SK-N-SH (cell line): ENCODE measurements at regions not wholly inside any gene's neighbourhood (a gene's known extent, or its start where the extent isn't known, plus 50 kb on each side); places are given as distances from the start of the nearest gene placed in this dataset.
"Not testable (repeated sequence)": the region's sequence is repeated elsewhere in the genome, so short reads cannot be mapped to it uniquely, and the experiment has no call there.

Source experiments
- CTCF ChIP-seq: fragments of 200-600 bp; sonication (generic); IDR thresholded peaks from 2 replicates; pipeline ENCODE4 v1.6.1; 2017; ENCODE audit warnings: antibody characterized with exemption, mild to moderate bottlenecking, moderate library complexity
- EP300 ChIP-seq, 2 experiments: IDR thresholded peaks; 2 replicates each; pipeline versions ENCODE4 v1.4.0 to v1.6.1; 2012; ENCODE audit warnings: borderline replicate concordance in 1 of 2, low read depth in 1 of 2, low read length in 1 of 2
- MXI1 ChIP-seq: IDR thresholded peaks from 2 replicates; pipeline ENCODE4 v1.6.1; 2012; ENCODE audit warnings: mild to moderate bottlenecking, low read depth, low read length, improper control_type of control experiment
- RCOR1 ChIP-seq: fragments of 150-350 bp; IDR thresholded peaks from 2 replicates; pipeline ENCODE4 v1.6.1; 2017; ENCODE audit warnings: antibody characterized with exemption, low read length
- TF ChIP-seq, protein P1 (sequence below): IDR thresholded peaks from 2 replicates; pipeline ENCODE4 v1.6.1; 2012; ENCODE audit warnings: mild to moderate bottlenecking, low read depth, low read length, moderate library complexity
- TF ChIP-seq, protein P2 (sequence below): IDR thresholded peaks from 2 replicates; pipeline ENCODE4 v1.4.0; 2012; ENCODE audit warnings: low read depth

DNA sequence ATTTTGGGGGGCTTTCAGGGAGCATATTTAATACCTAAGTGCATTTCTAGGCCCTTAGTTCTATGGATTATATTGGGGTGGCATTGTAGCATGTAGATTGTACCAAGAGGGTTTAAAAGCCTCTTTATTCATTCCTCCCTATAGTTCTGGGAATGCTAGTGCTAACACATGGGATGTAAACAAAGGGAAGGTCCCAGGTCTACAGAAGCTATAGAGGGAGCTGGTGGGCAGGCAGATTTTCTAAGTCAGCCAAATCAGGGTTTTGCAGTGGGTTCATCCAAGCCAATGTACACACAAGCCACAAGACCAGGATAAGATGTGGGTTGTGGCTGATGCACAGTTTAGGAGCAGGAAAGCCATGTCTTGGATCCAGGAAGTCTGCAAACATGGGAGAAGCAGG lies 131.8 kb downstream of the SRGAP2 start:
- TF ChIP-seq MXI1; RCOR1; EP300 (IDR thresholded peaks at IDR 0.05; ENCODE audit: borderline replicate concordance in 1 of 2, low read depth in 1 of 2, low read length in 1 of 2); CTCF: not testable (repeated sequence)
- TF ChIP-seq, protein P1, sequence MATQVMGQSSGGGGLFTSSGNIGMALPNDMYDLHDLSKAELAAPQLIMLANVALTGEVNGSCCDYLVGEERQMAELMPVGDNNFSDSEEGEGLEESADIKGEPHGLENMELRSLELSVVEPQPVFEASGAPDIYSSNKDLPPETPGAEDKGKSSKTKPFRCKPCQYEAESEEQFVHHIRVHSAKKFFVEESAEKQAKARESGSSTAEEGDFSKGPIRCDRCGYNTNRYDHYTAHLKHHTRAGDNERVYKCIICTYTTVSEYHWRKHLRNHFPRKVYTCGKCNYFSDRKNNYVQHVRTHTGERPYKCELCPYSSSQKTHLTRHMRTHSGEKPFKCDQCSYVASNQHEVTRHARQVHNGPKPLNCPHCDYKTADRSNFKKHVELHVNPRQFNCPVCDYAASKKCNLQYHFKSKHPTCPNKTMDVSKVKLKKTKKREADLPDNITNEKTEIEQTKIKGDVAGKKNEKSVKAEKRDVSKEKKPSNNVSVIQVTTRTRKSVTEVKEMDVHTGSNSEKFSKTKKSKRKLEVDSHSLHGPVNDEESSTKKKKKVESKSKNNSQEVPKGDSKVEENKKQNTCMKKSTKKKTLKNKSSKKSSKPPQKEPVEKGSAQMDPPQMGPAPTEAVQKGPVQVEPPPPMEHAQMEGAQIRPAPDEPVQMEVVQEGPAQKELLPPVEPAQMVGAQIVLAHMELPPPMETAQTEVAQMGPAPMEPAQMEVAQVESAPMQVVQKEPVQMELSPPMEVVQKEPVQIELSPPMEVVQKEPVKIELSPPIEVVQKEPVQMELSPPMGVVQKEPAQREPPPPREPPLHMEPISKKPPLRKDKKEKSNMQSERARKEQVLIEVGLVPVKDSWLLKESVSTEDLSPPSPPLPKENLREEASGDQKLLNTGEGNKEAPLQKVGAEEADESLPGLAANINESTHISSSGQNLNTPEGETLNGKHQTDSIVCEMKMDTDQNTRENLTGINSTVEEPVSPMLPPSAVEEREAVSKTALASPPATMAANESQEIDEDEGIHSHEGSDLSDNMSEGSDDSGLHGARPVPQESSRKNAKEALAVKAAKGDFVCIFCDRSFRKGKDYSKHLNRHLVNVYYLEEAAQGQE, result not testable (repeated sequence)
- TF ChIP-seq, protein P2, sequence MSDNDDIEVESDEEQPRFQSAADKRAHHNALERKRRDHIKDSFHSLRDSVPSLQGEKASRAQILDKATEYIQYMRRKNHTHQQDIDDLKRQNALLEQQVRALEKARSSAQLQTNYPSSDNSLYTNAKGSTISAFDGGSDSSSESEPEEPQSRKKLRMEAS, result not testable (repeated sequence)
